GM12891 (cell line): ENCODE measurements at regions not wholly inside any gene's neighbourhood (a gene's known extent, or its start where the extent isn't known, plus 50 kb on each side); places are given as distances from the start of the nearest gene placed in this dataset.

Experiments used
- DNase-seq: peaks from one replicate; pipeline ENCODE4 v3.0.0; 2011; ENCODE audit warnings: low spot score; ENCODE audit not compliant: insufficient read length
- FAIRE-seq: peaks from 2 replicates; lab custom pipeline; 2011; peaks lifted over from hg19 to GRCh38; lab: Jason Lieb, UNC
- PAX5 ChIP-seq: IDR thresholded peaks from 2 replicates; pipeline ENCODE4 v1.6.1; 2011; ENCODE audit warnings: low read length, moderate library complexity, mild to moderate bottlenecking; ENCODE audit not compliant: insufficient read depth, severe bottlenecking
- POLR2A ChIP-seq: IDR thresholded peaks from 2 replicates; pipeline ENCODE4 v1.6.1; 2011; ENCODE audit warnings: low read depth, low read length, control low read depth
- POLR2AphosphoS5 ChIP-seq: IDR thresholded peaks from 2 replicates; pipeline ENCODE4 v1.6.1; 2011; ENCODE audit warnings: low read depth, low read length, control low read depth
- POU2F2 ChIP-seq: IDR thresholded peaks from 2 replicates; pipeline ENCODE4 v1.6.1; 2011; ENCODE audit warnings: low read depth, mild to moderate bottlenecking, control low read depth, low read length, moderate library complexity
- SPI1 ChIP-seq: IDR thresholded peaks from 2 replicates; pipeline ENCODE4 v1.6.1; 2011; ENCODE audit warnings: low read depth, low read length, control low read depth
- TAF1 ChIP-seq: IDR thresholded peaks from 2 replicates; pipeline ENCODE4 v1.6.1; 2011; ENCODE audit warnings: low read depth, low read length, control low read depth

DNA sequence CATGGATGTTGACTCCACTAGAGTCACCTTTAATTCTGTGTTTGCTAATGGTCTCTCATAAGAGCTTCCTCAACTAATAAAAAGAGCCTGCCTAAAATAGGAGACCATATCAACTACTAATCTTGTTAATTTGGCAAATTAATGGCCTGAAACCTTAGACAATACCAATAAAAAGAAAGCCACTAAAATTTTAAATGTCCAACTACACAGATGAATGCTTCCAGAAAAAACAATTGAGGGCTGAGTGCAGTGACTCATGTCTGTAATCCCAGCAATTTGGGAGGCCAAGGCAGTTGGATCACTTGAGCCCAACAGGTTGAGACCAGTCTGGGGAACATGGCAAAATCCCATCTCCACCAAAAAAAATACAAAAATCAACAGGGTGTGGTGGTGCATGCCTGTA, 230.9 kb downstream of the NSUN3 start:
- FAIRE-seq = no peak
- TF ChIP-seq POU2F2 (no peak), PAX5 (no peak), POLR2A (no peak), SPI1 (no peak)
- no peak for DNase-seq

DNA sequence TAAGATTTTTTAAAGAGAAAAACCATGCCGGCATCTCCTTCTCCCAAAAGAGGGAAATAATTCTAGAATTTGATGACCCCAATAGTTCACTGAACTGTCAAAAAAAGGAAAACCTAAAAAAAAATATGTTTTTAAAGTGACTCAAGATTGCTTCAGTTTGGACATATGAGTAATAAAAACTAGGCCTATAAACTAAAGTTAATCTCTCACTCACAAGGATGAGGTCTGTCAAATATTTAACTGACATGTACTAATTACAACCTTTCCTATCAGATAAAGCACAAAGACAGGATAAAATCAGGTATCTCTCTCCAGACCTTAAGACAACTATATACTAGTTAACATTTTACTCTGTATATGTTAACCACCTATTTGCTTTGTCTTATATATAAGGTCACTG, 231.9 kb downstream of the NSUN3 start:
- TF ChIP-seq POU2F2 (no peak), POLR2A (no peak), SPI1 (no peak), POLR2AphosphoS5 (no peak), PAX5 (no peak), TAF1 (no peak)
- FAIRE-seq (no peak), DNase-seq (no peak)

- DNase-seq (no peak), FAIRE-seq (no peak)
- TF ChIP-seq TAF1 = no peak
Observed at GRCh38 chr3:94299716-94300115, 236.9 kb downstream of the NSUN3 start.

DNA sequence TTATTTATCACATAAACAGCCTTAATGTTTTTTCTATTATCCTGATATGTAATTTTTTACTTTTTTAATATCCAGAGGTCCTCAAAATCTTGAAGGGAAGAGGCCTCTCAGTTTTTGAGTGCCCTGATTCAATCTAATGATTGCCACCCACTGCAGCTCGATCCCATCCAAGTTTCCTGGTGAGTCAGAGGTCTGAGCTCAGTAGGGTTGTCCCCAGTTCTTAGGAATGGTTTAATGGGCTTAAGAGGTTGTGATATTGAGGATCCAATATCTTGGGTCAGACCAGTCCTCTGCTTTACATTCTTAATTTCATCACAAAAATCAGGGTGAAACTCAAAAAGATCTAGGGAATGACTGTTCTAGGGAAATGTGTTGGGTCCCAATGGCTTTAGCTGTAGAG, 238.5 kb downstream of the NSUN3 start:
- FAIRE-seq = no peak
- TF ChIP-seq POLR2AphosphoS5 (no peak), SPI1 (no peak), POLR2A (no peak), POU2F2 (no peak), PAX5 (no peak), TAF1 (no peak)
- DNase-seq = no peak

GRCh38 chr3:94303266-94303665, 240.4 kb downstream of the NSUN3 start:
- FAIRE-seq = no peak
- no peak for DNase-seq

DNA sequence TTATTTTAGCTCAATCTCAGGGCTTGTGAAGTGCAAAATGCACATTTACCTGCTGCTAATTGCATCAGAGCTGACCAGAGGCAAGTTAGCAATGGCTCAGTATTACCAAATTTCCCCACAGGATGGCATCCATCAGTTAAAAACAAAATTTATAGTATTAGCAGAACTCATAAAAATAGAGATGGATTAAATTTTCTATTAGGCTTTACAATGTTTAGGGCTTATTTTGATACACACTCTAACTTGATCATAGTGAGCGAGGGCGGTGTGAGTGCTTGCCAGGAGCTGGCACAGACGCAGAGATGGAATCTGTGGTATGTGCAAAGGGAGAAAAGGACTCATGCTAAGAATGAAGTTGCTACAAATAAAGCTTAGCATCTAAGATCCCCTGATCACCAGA, 241.0 kb downstream of the NSUN3 start:
- no peak for TF ChIP-seq TAF1
- TF ChIP-seq SPI1 = no peak
- no peak for TF ChIP-seq POU2F2
- no peak for TF ChIP-seq POLR2A
- TF ChIP-seq PAX5 = no peak
- no peak for TF ChIP-seq POLR2AphosphoS5
- DNase-seq (no peak), FAIRE-seq (no peak)

More at GRCh38 chr3:94303266-94303665, 240.4 kb downstream of the NSUN3 start:
- TF ChIP-seq POLR2AphosphoS5 (no peak), TAF1 (no peak), PAX5 (no peak), SPI1 (no peak), POLR2A (no peak), POU2F2 (no peak)

DNA sequence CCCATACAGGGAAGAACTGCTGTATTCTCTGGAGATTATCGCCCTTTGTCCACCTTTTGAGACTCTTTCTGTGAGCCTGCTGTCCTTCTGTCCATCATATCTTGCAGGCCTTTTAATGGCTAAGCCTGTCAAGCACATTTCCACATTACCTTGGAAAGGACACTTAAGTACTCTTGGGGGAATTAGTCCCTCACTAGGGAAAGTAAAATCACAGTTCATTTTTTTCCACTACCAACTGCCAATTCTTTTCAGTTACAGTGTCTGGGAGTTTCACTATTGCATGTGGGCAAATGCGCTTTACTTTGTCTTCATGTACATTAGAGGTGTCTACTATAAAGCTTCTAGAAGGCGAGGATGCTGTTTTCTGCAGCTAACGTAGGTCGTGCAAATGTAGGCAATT, 242.1 kb downstream of the NSUN3 start:
- FAIRE-seq (no peak), DNase-seq (no peak)
- no peak for TF ChIP-seq POLR2AphosphoS5
- TF ChIP-seq POU2F2 = no peak
- TF ChIP-seq SPI1 = no peak
- TF ChIP-seq POLR2A = no peak
- TF ChIP-seq PAX5 = no peak
- no peak for TF ChIP-seq TAF1

DNA sequence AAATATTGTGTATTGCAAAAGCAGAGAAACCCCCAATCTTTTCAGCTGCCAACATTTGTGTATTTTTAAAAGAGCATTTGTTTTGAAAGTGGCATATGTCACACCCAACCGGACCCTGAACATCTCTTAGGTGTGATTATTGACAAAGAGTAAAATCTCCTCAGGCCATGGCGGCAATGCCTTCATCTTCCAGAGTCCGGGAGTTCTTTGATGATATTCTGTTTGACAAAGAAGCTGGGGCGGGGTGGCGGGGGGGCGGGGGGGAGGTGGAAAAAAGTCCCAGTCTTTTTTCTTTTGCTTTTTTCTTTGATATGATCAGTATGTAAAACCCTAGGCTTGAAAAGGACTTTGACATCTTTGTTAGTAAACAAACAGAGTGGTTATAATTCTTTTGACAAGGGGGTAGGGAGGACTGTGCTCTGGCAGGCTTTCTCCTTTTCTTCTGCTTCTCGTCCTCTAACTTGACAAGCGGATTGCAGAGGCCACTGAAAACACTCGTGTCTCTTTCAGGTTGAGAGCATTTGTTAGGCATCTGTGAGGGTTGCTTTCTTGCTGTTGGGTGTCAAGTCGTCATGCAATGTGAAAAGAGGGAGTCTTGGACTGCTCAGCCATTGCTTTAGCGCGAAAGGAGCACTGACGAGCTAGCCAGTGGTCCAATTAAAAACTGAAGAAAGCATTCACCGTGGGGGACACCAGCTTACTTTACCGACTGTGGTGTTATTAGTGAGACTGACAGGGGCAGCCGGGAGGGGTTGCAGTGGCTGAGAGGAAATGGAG, 243.2 kb downstream of the NSUN3 start:
- no peak for FAIRE-seq
- no peak for TF ChIP-seq PAX5
- TF ChIP-seq POLR2A = no peak
- no peak for TF ChIP-seq POU2F2
- TF ChIP-seq POLR2AphosphoS5 = no peak
- no peak for TF ChIP-seq TAF1
- no peak for TF ChIP-seq SPI1
- no peak for DNase-seq

DNA sequence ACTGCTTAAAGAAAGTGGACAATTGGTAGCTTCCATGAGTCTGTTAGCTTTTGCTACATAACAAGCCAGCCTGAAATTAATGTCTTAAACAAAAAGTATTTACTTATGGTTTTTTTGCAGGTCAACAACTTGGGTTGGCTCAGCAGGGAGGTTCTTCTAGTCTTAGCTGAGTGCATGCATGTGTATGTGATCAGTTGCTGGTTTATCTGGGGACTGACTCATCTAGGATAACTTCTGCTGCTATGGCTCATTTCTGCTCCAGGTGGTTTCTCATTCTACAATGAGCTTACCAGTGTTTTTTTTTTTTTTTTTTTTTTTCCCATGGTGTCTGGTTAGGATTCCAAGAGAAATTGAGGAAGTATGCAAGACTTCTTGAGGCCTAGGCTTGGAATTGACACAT, 244.7 kb downstream of the NSUN3 start:
- FAIRE-seq (no peak), DNase-seq (no peak)
- TF ChIP-seq TAF1 = no peak
- no peak for TF ChIP-seq PAX5
- TF ChIP-seq POLR2AphosphoS5 = no peak
- TF ChIP-seq POU2F2 = no peak
- no peak for TF ChIP-seq SPI1
- no peak for TF ChIP-seq POLR2A

- no peak for TF ChIP-seq TAF1
- no peak for TF ChIP-seq SPI1
- no peak for TF ChIP-seq POU2F2
- TF ChIP-seq PAX5 = no peak
- no peak for TF ChIP-seq POLR2A
- TF ChIP-seq POLR2AphosphoS5 = no peak
- FAIRE-seq = no peak
- DNase-seq = no peak
Observed at GRCh38 chr3:94308767-94309166, 245.9 kb downstream of the NSUN3 start.
